Tibial nerve (tissue), 4 donors: ENCODE measurements at regions not wholly inside any gene's neighbourhood (a gene's known extent, or its start where the extent isn't known, plus 50 kb on each side); places are given as distances from the start of the nearest gene placed in this dataset.

Experiments used
- EP300 ChIP-seq, 2 donors: sonication (generic); formaldehyde crosslinking; IDR thresholded peaks; one replicate each; pipeline ENCODE4 v1.6.1; 2017; ENCODE audit warnings: antibody characterized with exemption in 2 of 2, mild to moderate bottlenecking in 1 of 2
- POLR2A ChIP-seq, 2 donors: fragments of 450-650 bp; IDR thresholded peaks; one replicate each; pipeline ENCODE4 v1.6.1; 2017; ENCODE audit warnings: antibody characterized with exemption in 2 of 2, mild to moderate bottlenecking in 2 of 2, moderate library complexity in 2 of 2
- TF ChIP-seq, protein P1 (sequence below), 5 experiments: fragments of 200-600 bp in 3 of 5; fragments of 450-650 bp in 2 of 5; sonication (generic) in 3 of 5; IDR thresholded peaks; one replicate each; pipeline ENCODE4 v1.5.1; 2016 to 2019; ENCODE audit warnings: antibody characterized with exemption in 5 of 5, mild to moderate bottlenecking in 3 of 5, moderate library complexity in 2 of 5

DNA sequence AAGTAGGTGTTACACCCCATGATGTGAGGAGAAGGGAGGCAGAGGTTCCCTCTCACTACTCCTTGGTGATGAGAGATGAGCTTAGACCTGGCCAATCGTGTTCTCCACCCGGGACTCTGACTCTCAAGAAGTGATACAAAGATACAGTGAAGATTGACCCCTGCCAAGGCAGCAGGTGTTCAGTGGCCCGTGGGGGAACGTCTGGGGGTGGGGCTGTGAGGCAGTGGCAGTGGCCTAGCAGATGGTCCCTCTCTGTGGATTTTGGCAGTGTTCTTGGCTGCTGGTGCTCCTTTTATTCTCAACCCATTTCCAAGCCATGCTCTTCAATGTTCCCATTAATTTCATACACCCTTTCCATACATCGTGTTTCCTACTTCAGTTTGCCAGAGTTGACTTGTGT is 120.4 kb upstream of the NEDD4L start:
- TF ChIP-seq, protein P1, sequence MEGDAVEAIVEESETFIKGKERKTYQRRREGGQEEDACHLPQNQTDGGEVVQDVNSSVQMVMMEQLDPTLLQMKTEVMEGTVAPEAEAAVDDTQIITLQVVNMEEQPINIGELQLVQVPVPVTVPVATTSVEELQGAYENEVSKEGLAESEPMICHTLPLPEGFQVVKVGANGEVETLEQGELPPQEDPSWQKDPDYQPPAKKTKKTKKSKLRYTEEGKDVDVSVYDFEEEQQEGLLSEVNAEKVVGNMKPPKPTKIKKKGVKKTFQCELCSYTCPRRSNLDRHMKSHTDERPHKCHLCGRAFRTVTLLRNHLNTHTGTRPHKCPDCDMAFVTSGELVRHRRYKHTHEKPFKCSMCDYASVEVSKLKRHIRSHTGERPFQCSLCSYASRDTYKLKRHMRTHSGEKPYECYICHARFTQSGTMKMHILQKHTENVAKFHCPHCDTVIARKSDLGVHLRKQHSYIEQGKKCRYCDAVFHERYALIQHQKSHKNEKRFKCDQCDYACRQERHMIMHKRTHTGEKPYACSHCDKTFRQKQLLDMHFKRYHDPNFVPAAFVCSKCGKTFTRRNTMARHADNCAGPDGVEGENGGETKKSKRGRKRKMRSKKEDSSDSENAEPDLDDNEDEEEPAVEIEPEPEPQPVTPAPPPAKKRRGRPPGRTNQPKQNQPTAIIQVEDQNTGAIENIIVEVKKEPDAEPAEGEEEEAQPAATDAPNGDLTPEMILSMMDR (IDR thresholded peaks at IDR 0.05), result no peak
- no peak for TF ChIP-seq EP300 (IDR thresholded peaks at IDR 0.05)
- no peak for TF ChIP-seq POLR2A (IDR thresholded peaks at IDR 0.05)
